PFSK-1 (cell line): ENCODE measurements at regions not wholly inside any gene's neighbourhood (a gene's known extent, or its start where the extent isn't known, plus 50 kb on each side); places are given as distances from the start of the nearest gene placed in this dataset.

Source experiments
- POLR2AphosphoS5 ChIP-seq: IDR thresholded peaks from 2 replicates; pipeline ENCODE4 v1.6.1; 2012; ENCODE audit warnings: low read depth, mild to moderate bottlenecking, control low read depth, low read length, moderate library complexity
- SIN3A ChIP-seq: IDR thresholded peaks from 2 replicates; pipeline ENCODE4 v1.6.1; 2012; ENCODE audit warnings: mild to moderate bottlenecking, low read length, moderate library complexity, borderline replicate concordance; ENCODE audit not compliant: insufficient read depth
- TAF1 ChIP-seq: IDR thresholded peaks from 2 replicates; pipeline ENCODE4 v1.6.1; 2012; ENCODE audit warnings: low read length, control low read depth, borderline replicate concordance; ENCODE audit not compliant: insufficient read depth

DNA sequence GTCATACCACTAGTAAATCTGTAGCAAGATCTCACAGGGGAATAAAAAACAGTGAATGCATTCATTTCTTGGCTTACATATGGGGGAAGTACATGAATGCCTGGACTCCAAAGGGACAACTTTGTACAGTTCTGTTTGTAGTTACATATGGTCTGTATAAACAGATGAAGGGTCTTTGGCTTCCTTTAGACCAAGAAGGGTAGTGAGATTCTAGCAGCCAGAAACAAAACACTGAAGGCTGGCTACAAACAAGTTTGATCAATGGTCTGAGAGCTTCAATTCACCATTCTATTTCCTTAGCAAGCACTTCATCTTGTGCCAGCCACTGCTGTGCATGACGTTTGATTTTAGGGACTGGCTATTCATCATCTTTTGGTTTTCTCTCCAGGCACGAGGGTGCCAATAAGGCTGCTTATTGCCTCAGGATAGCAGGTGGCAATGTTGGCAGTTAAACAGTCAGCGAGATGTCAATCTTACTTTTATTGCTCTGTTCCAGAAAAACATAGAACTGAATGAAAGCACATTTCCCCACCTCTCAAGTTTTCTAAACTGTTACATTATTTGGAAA is 313.7 kb upstream of the COL8A1 start:
- TF ChIP-seq TAF1 (no peak), POLR2AphosphoS5 (no peak), SIN3A (no peak)
